Choroid plexus epithelial cell (primary cell): ENCODE measurements at regions not wholly inside any gene's neighbourhood (a gene's known extent, or its start where the extent isn't known, plus 50 kb on each side); places are given as distances from the start of the nearest gene placed in this dataset.

Experiments used
- DNase-seq: peaks from one replicate; pipeline ENCODE4 v3.0.0-alpha.2; 2010; ENCODE audit warnings: low read depth
- H3K4me3 ChIP-seq: 2 replicates; pipeline ENCODE4 v1.5.1; 2011; ENCODE audit warnings: low read depth, mild to moderate bottlenecking, control low read depth, low read length, moderate library complexity
- CTCF ChIP-seq: conservative IDR thresholded peaks from 2 replicates; pipeline ENCODE4 v1.5.1; 2011; ENCODE audit warnings: low read depth, mild to moderate bottlenecking, control low read depth, inconsistent platforms, low read length, moderate library complexity

- H3K4me3 ChIP-seq, result no peak overlapping the region
- TF ChIP-seq CTCF, result peak; percentile 29
- peak; percentile 99 for DNase-seq
Observed at GRCh38 chr4:128386761-128387599, 99.4 kb upstream of the PGRMC2 start.

GRCh38 chr4:128385683-128386304 is 98.2 kb upstream of the PGRMC2 start:
- peak; percentile 87 for DNase-seq
- peak; percentile 52 for TF ChIP-seq CTCF
- no peak overlapping the region for H3K4me3 ChIP-seq

GRCh38 chr4:128384765-128385598 is 97.4 kb upstream of the PGRMC2 start:
- no peak overlapping the region for H3K4me3 ChIP-seq
- no peak for DNase-seq
- no peak for TF ChIP-seq CTCF

- peak; percentile 89 for DNase-seq
- TF ChIP-seq CTCF, result no peak
Observed at GRCh38 chr4:128384091-128384520, 96.5 kb upstream of the PGRMC2 start.

GRCh38 chr4:128381748-128382559 is 94.3 kb upstream of the PGRMC2 start:
- no peak for DNase-seq
- TF ChIP-seq CTCF, result no peak
- no peak overlapping the region for H3K4me3 ChIP-seq

More at GRCh38 chr4:128384091-128384520, 96.5 kb upstream of the PGRMC2 start:
- H3K4me3 ChIP-seq, result no peak overlapping the region

- TF ChIP-seq CTCF, result no peak
- no peak for DNase-seq
- H3K4me3 ChIP-seq, result no peak overlapping the region
Observed at GRCh38 chr4:128380306-128380705, 92.7 kb upstream of the PGRMC2 start.
